HG03039 (cell line): ENCODE measurements at regions not wholly inside any gene's neighbourhood (a gene's known extent, or its start where the extent isn't known, plus 50 kb on each side); places are given as distances from the start of the nearest gene placed in this dataset.

ENCODE experiments used
- ATAC-seq: cut with Tn5 transposase; IDR thresholded peaks from one replicate; pipeline ENCODE4 v1.9.1; 2021; ENCODE audit warnings: mild to moderate bottlenecking, moderate library complexity; ENCODE audit not compliant: unreplicated experiment

- no peak for ATAC-seq
Observed at GRCh38 chr3:117165601-117166051, 456.0 kb downstream of the TUSC7 start.

GRCh38 chr3:117168896-117169295, 459.3 kb downstream of the TUSC7 start:
- no peak for ATAC-seq

- ATAC-seq, result no peak
Observed at GRCh38 chr3:117170094-117170493, 460.5 kb downstream of the TUSC7 start.

- no peak for ATAC-seq
Observed at GRCh38 chr3:117171124-117171523, 461.5 kb downstream of the TUSC7 start.

- ATAC-seq, result no peak
Observed at GRCh38 chr3:117172426-117172825, 462.8 kb downstream of the TUSC7 start.

- no peak for ATAC-seq
Observed at GRCh38 chr3:117181222-117181621, 471.6 kb downstream of the TUSC7 start.

- no peak for ATAC-seq
Observed at GRCh38 chr3:117184574-117184973, 475.0 kb downstream of the TUSC7 start.

- ATAC-seq, result peak; percentile 49
Observed at GRCh38 chr3:117191245-117191644, 481.7 kb downstream of the TUSC7 start.

- peak; percentile 42 for ATAC-seq
Observed at GRCh38 chr3:117192888-117193287, 483.3 kb downstream of the TUSC7 start.

GRCh38 chr3:117193390-117193789, 483.8 kb downstream of the TUSC7 start:
- ATAC-seq, result no peak

GRCh38 chr3:117195034-117195433, 485.5 kb downstream of the TUSC7 start:
- no peak for ATAC-seq

- ATAC-seq, result no peak
Observed at GRCh38 chr3:117200962-117201361, 491.4 kb downstream of the TUSC7 start.

- no peak for ATAC-seq
Observed at GRCh38 chr3:117201901-117202774, 492.6 kb downstream of the TUSC7 start.

- ATAC-seq, result no peak
Observed at GRCh38 chr3:117217355-117217754, 507.8 kb downstream of the TUSC7 start.

GRCh38 chr3:117217760-117218316, 508.3 kb downstream of the TUSC7 start:
- ATAC-seq, result no peak

- no peak for ATAC-seq
Observed at GRCh38 chr3:117218641-117219048, 509.1 kb downstream of the TUSC7 start.

GRCh38 chr3:117219296-117219695, 509.7 kb downstream of the TUSC7 start:
- ATAC-seq, result no peak

GRCh38 chr3:117226932-117227331, 517.4 kb downstream of the TUSC7 start:
- no peak for ATAC-seq

- no peak for ATAC-seq
Observed at GRCh38 chr3:117228466-117228865, 518.9 kb downstream of the TUSC7 start.

GRCh38 chr3:117230924-117231323, 521.3 kb downstream of the TUSC7 start:
- no peak for ATAC-seq

GRCh38 chr3:117234331-117234730, 524.8 kb downstream of the TUSC7 start:
- no peak for ATAC-seq

- no peak for ATAC-seq
Observed at GRCh38 chr3:117235304-117235703, 525.7 kb downstream of the TUSC7 start.
